HepG2 (cell line): ENCODE measurements at regions not wholly inside any gene's neighbourhood (a gene's known extent, or its start where the extent isn't known, plus 50 kb on each side); places are given as distances from the start of the nearest gene placed in this dataset.

ENCODE experiments used
- ATAC-seq: fragments of 200-7000 bp; cut with Tn5 transposase; 3 replicates; pipeline ENCODE4 v1.9.1; 2020; ENCODE audit warnings: mild to moderate bottlenecking, moderate library complexity
- BruUV-seq: library from RNA; stranded (reverse); fragments of 400-500 nt; replicated peaks from 2 replicates; lab custom pipeline; 2021; lab: Mats Ljungman, UMichigan
- CTCF ChIA-PET: fragments of 300-600 bp; formaldehyde crosslinking; extraction: SDS; loops from one replicate; lab custom pipeline; 2021; ENCODE audit warnings: low total read pairs, inconsistent platforms, low intra/inter-chr PET ratio; lab: Yijun Ruan, JAX
- POLR2A ChIA-PET: fragments of 350-600 bp; sonication (Branson Sonifier 250); formaldehyde crosslinking; loops from one replicate; lab custom pipeline; 2020; ENCODE audit warnings: antibody characterized with exemption, inconsistent platforms; lab: Yijun Ruan, JAX
- DNase-seq: peaks from one replicate; pipeline ENCODE4 v3.0.0-alpha.2; 2015; ENCODE audit warnings: low spot score
- FAIRE-seq: peaks from 3 replicates; lab custom pipeline; 2011; peaks lifted over from hg19 to GRCh38; lab: Jason Lieb, UNC
- H2AFZ ChIP-seq: one replicate; pipeline ENCODE4 v1.6.1; 2011; ENCODE audit warnings: low read length, inconsistent platforms
- H3K27ac ChIP-seq: fragments of 300-600 bp; 3 replicates; pipeline ENCODE4 v1.8.0; 2011; ENCODE audit warnings: mixed run types, mild to moderate bottlenecking, mixed read lengths, low read length, inconsistent platforms; ENCODE audit not compliant: insufficient read depth; ENCODE audit errors: extremely low read length
- H3K27me3 ChIP-seq, 2 experiments: fragments of 200-600 bp in 1 of 2; 2 replicates in 1 of 2; 3 replicates in 1 of 2; pipeline versions ENCODE4 v1.6.0 to v1.8.0; 2011; ENCODE audit warnings: low read length in 2 of 2, mild to moderate bottlenecking in 2 of 2, moderate library complexity in 2 of 2, inconsistent platforms in 1 of 2; ENCODE audit not compliant: insufficient read depth in 2 of 2, control insufficient read depth in 1 of 2
- H3K36me3 ChIP-seq, 2 experiments: fragments of 200-600 bp in 1 of 2; replicated peaks in 1 of 2; 2 replicates in 1 of 2; 3 replicates in 1 of 2; pipeline versions ENCODE4 v1.5.1 to v1.8.0; 2011; ENCODE audit warnings: low read length in 2 of 2, inconsistent platforms in 1 of 2; ENCODE audit not compliant: insufficient read depth in 2 of 2, control insufficient read depth in 1 of 2
- H3K4me1 ChIP-seq: 2 replicates; pipeline ENCODE4 v1.5.1; 2012; ENCODE audit warnings: low read length, inconsistent platforms; ENCODE audit not compliant: insufficient read depth
- H3K4me2 ChIP-seq: 2 replicates; pipeline ENCODE4 v1.6.0; 2011; ENCODE audit warnings: low read depth, low read length, inconsistent platforms
- H3K4me3 ChIP-seq, 3 experiments: fragments of 200-600 bp in 1 of 3; sonication (generic), shearing (Covaris generic) in 1 of 3; replicated peaks in 1 of 3; 2 replicates each; pipeline ENCODE4 v1.5.1; 2011 to 2016; ENCODE audit warnings: low read length in 3 of 3, inconsistent platforms in 2 of 3, low read depth in 2 of 3, mild to moderate bottlenecking in 2 of 3, control low read depth in 1 of 3, mixed read lengths in 1 of 3; ENCODE audit not compliant: insufficient read depth in 1 of 3
- H3K79me2 ChIP-seq: one replicate; pipeline ENCODE4 v1.6.1; 2011; ENCODE audit warnings: low read length, inconsistent platforms; ENCODE audit not compliant: insufficient read depth
- H3K9ac ChIP-seq: 2 replicates; pipeline ENCODE4 v1.6.0; 2011; ENCODE audit warnings: mild to moderate bottlenecking, low read depth, low read length, inconsistent platforms; ENCODE audit not compliant: insufficient read depth
- H3K9me3 ChIP-seq: 2 replicates; pipeline ENCODE4 v1.5.1; 2012; ENCODE audit warnings: mild to moderate bottlenecking, low read length
- H4K20me1 ChIP-seq: 2 replicates; pipeline ENCODE4 v1.6.0; 2011; ENCODE audit warnings: inconsistent platforms, mild to moderate bottlenecking, low read length, moderate library complexity; ENCODE audit not compliant: insufficient read depth
- ARHGAP35 ChIP-seq: sonication (generic); formaldehyde crosslinking; IDR thresholded peaks from 2 replicates; pipeline ENCODE4 v1.9.0; 2022; ENCODE audit warnings: mild to moderate bottlenecking, inconsistent platforms, moderate library complexity, missing genetic modification reagents, borderline replicate concordance
- CREB1 ChIP-seq, 2 experiments: fragments of 450-650 bp in 1 of 2; IDR thresholded peaks; 2 replicates each; pipeline ENCODE4 v1.6.1; 2016 to 2017; ENCODE audit warnings: control low read depth in 1 of 2, mild to moderate bottlenecking in 1 of 2, missing compliant biosample characterization in 1 of 2, missing genetic modification characterization in 1 of 2
- E2F1 ChIP-seq: sonication (generic); formaldehyde crosslinking; IDR thresholded peaks from 2 replicates; pipeline ENCODE4 v1.5.0; 2020; ENCODE audit warnings: missing genetic modification reagents
- ZNF572 ChIP-seq: sonication (generic); formaldehyde crosslinking; IDR thresholded peaks from 2 replicates; pipeline ENCODE4 v1.5.1; 2020; ENCODE audit warnings: mild to moderate bottlenecking, missing genetic modification reagents
- ZNF607 ChIP-seq: sonication (generic); formaldehyde crosslinking; IDR thresholded peaks from 2 replicates; pipeline ENCODE4 v1.5.1; 2020; ENCODE audit warnings: missing genetic modification reagents, mild to moderate bottlenecking, borderline replicate concordance
- ZNF710 ChIP-seq: sonication (generic); formaldehyde crosslinking; IDR thresholded peaks from 2 replicates; pipeline ENCODE4 v1.5.0; 2020; ENCODE audit warnings: mild to moderate bottlenecking, missing genetic modification reagents, borderline replicate concordance
- ZNF784 ChIP-seq: sonication (generic); formaldehyde crosslinking; IDR thresholded peaks from 2 replicates; pipeline ENCODE4 v1.5.1; 2020; ENCODE audit warnings: missing genetic modification reagents, mild to moderate bottlenecking, borderline replicate concordance
- WGBS: methylation state at CpG from one replicate; pipeline ENCODE4 v1.1.6; 2017; ENCODE audit warnings: low lambda C conversion rate; 5-methylcytosine and 5-hydroxymethylcytosine counted together
- in situ Hi-C: cut with HindIII; loops from 2 replicates; pipeline ENCODE4 v1.10.0; 2017; ENCODE audit warnings: low pct_unique_long_range_greater_than_20kb; ENCODE audit not compliant: extremely low pct_ligation_motif_present
- intact Hi-C: fragments of 100-400 bp; cut with micrococcal nuclease; formaldehyde crosslinking; loops from one replicate; pipeline ENCODE4 v1.10.0; 2022; ENCODE audit not compliant: unreplicated experiment

GRCh38 chr19:31180907-31181306 is 168.3 kb downstream of the TSHZ3 start (continued):
- no peak for TF ChIP-seq E2F1 (CRISPR knock-in tag)

- no TSS peak for BruUV-seq
- FAIRE-seq, result no peak
- H2AFZ ChIP-seq, result no peak overlapping the region
- DNase-seq, result no peak
- intact Hi-C loops (no loop called here), in situ Hi-C loops (no loop called here)
- no peak overlapping the region for H3K4me3 ChIP-seq
- no peaks in the 10 kb centered on the region for H3K4me1 ChIP-seq
- CTCF ChIA-PET, result no interaction called here
- H3K36me3 ChIP-seq, result no peaks in the 10 kb centered on the region
- 3% methylated on average over 1 of the region's 1 CpG for WGBS
- H3K27me3 ChIP-seq, result no peaks in the 10 kb centered on the region
- no peak overlapping the region for H3K9ac ChIP-seq
- no peak for ATAC-seq
- no peaks in the 10 kb centered on the region for H3K79me2 ChIP-seq
- TF ChIP-seq ZNF710 (CRISPR knock-in tag) (no peak), CREB1 (IDR thresholded peaks at IDR 0.05) (peak; percentile 57; the same call in 1 of the 2 replicates), CREB1 (CRISPR knock-in tag; IDR thresholded peaks at IDR 0.05) (no peak), ZNF784 (CRISPR knock-in tag) (no peak), ARHGAP35 (CRISPR knock-in tag) (no peak), ZNF572 (no peak), ZNF607 (CRISPR knock-in tag) (no peak)
- no peak overlapping the region for H3K4me2 ChIP-seq
- H3K27ac ChIP-seq, result no peak overlapping the region
- H3K9me3 ChIP-seq, result peaks cover 98% of the 10 kb centered on the region
- no peaks in the 10 kb centered on the region for H4K20me1 ChIP-seq
- POLR2A ChIA-PET, result no interaction called here
These were observed 169.8 kb downstream of the TSHZ3 start for GRCh38 chr19:31179471-31179852.
